B cell (primary cell): ENCODE measurements at regions not wholly inside any gene's neighbourhood (a gene's known extent, or its start where the extent isn't known, plus 50 kb on each side); places are given as distances from the start of the nearest gene placed in this dataset.

Experiments
- ATAC-seq: fragments of 200-7000 bp; cut with Tn5 transposase; one replicate; pipeline ENCODE4 v1.10.0; 2021; ENCODE audit warnings: low read depth, mild to moderate bottlenecking, moderate number of reproducible peaks, moderate library complexity
- CTCF ChIA-PET: fragments of 350-600 bp; sonication (Branson Sonifier 250); formaldehyde crosslinking; loops from one replicate; lab custom pipeline; 2021; ENCODE audit warnings: antibody characterized with exemption, inconsistent platforms; lab: Charles Lee
- POLR2A ChIA-PET: fragments of 350-600 bp; sonication (Branson Sonifier 250); formaldehyde crosslinking; loops from one replicate; lab custom pipeline; 2021; ENCODE audit warnings: antibody characterized with exemption; lab: Charles Lee
- DNase-seq: peaks from one replicate; pipeline ENCODE4 v3.0.0; 2013
- H2AFZ ChIP-seq: 2 replicates; pipeline ENCODE4 v1.6.1; 2012; ENCODE audit warnings: mild to moderate bottlenecking, low read depth, low read length; ENCODE audit not compliant: insufficient read depth, poor library complexity, severe bottlenecking
- H3K27ac ChIP-seq, 2 donors: 1 replicate in 1 of 2; 2 replicates in 1 of 2; pipeline ENCODE4 v1.5.1; 2012 to 2013; ENCODE audit warnings: low read length in 2 of 2, mild to moderate bottlenecking in 2 of 2, moderate library complexity in 1 of 2
- H3K27me3 ChIP-seq, 4 experiments: fragments of 200-600 bp in 1 of 4; sonication (generic) in 1 of 4; replicated peaks in 1 of 4; 1 replicate in 2 of 4; 2 replicates in 2 of 4; pipeline versions ENCODE4 v1.6.1 to v1.7.0; 2013 to 2016; ENCODE audit warnings: low read length in 3 of 4, mild to moderate bottlenecking in 2 of 4, mixed read lengths in 1 of 4, moderate library complexity in 1 of 4; ENCODE audit not compliant: insufficient read depth in 4 of 4, control insufficient read depth in 3 of 4; ENCODE audit errors: control extremely low read depth in 1 of 4
- H3K36me3 ChIP-seq, 2 experiments: replicated peaks in 1 of 2; 1 replicate in 1 of 2; 2 replicates in 1 of 2; pipeline versions ENCODE4 v1.6.1 to v1.7.1; 2013; ENCODE audit warnings: low read length in 1 of 2; ENCODE audit not compliant: insufficient read depth in 2 of 2, control insufficient read depth in 1 of 2; ENCODE audit errors: control extremely low read depth in 1 of 2, extremely low read depth in 1 of 2
- H3K4me1 ChIP-seq, 2 donors: fragments of 200-600 bp in 1 of 2; sonication (generic) in 1 of 2; 1 replicate in 1 of 2; 2 replicates in 1 of 2; pipeline versions ENCODE4 v1.5.1 to v1.6.1; 2013 to 2017; ENCODE audit warnings: low read length in 2 of 2; ENCODE audit not compliant: control insufficient read depth in 2 of 2, insufficient read depth in 2 of 2
- H3K4me2 ChIP-seq: replicated peaks from 2 replicates; pipeline ENCODE3; 2012; ENCODE audit warnings: mild to moderate bottlenecking, low read depth, low read length; ENCODE audit not compliant: poor library complexity, severe bottlenecking
- H3K4me3 ChIP-seq, 5 experiments: fragments of 200-600 bp in 1 of 5; sonication (generic) in 1 of 5; 1 replicate in 3 of 5; 2 replicates in 2 of 5; pipeline versions ENCODE4 v1.5.1 to v1.7.0; 2011 to 2016; ENCODE audit warnings: low read length in 4 of 5, mild to moderate bottlenecking in 4 of 5, low read depth in 2 of 5, control low read depth in 1 of 5, moderate library complexity in 1 of 5; ENCODE audit not compliant: insufficient read depth in 1 of 5; ENCODE audit errors: control extremely low read depth in 1 of 5, extremely low read depth in 1 of 5
- H3K79me2 ChIP-seq: fragments of 200-600 bp; sonication (generic); one replicate; pipeline ENCODE4 v1.6.0; 2016; ENCODE audit warnings: low read length; ENCODE audit not compliant: control insufficient read depth, insufficient read depth
- H3K9ac ChIP-seq: fragments of 200-600 bp; sonication (generic); 2 replicates; pipeline ENCODE4 v1.6.1; 2017; ENCODE audit warnings: mild to moderate bottlenecking, low read length, moderate library complexity
- H3K9me3 ChIP-seq, 3 donors: one replicate each; pipeline versions ENCODE4 v1.6.1 to v1.7.1; 2013; ENCODE audit warnings: low read length in 2 of 3; ENCODE audit not compliant: control insufficient read depth in 2 of 3, insufficient read depth in 1 of 3; ENCODE audit errors: control extremely low read depth in 1 of 3
- H4K20me1 ChIP-seq: 2 replicates; pipeline ENCODE4 v1.6.0; 2012; ENCODE audit warnings: mild to moderate bottlenecking, low read length; ENCODE audit not compliant: insufficient read depth, control insufficient read depth, poor library complexity, severe bottlenecking
- H3K27ac Mint-ChIP-seq: one replicate; pipeline ENCODE4 v1.8.0; 2021; ENCODE audit warnings: mixed read lengths
- H3K27me3 Mint-ChIP-seq: one replicate; pipeline ENCODE4 v1.8.0; 2021; ENCODE audit warnings: mixed read lengths
- H3K4me1 Mint-ChIP-seq: one replicate; pipeline ENCODE4 v1.8.0; 2021; ENCODE audit warnings: mixed read lengths
- H3K4me3 Mint-ChIP-seq: one replicate; pipeline ENCODE4 v1.8.0; 2021; ENCODE audit warnings: mixed read lengths
- H3K9me3 Mint-ChIP-seq: one replicate; pipeline ENCODE4 v1.8.0; 2022; ENCODE audit warnings: mixed read lengths; ENCODE audit not compliant: insufficient read depth
- CTCF ChIP-seq: fragments of 200-600 bp; IDR thresholded peaks from one replicate; pipeline ENCODE4 v1.8.0; 2022; ENCODE audit warnings: antibody characterized with exemption, mild to moderate bottlenecking
- EZH2 ChIP-seq: IDR thresholded peaks from 2 replicates; pipeline ENCODE4 v1.6.1; 2012; ENCODE audit warnings: borderline replicate concordance, low read depth, mild to moderate bottlenecking, moderate library complexity, low read length; ENCODE audit not compliant: insufficient read depth, poor library complexity, severe bottlenecking
- intact Hi-C: fragments of 100-400 bp; cut with micrococcal nuclease; formaldehyde crosslinking; loops from one replicate; pipeline ENCODE4 v1.10.0; 2022

- H3K4me3 ChIP-seq: no peak overlapping the region
- H3K4me1 ChIP-seq: no peaks in the 10 kb centered on the region
- Mint-ChIP-seq H3K27ac (no peak overlapping the region), H3K9me3 (peaks cover 3% of the 10 kb centered on the region), H3K27me3 (no peaks in the 10 kb centered on the region), H3K4me3 (no peak overlapping the region), H3K4me1 (no peaks in the 10 kb centered on the region)
- H2AFZ ChIP-seq: no peak overlapping the region
- no peaks in the 10 kb centered on the region for H3K9me3 ChIP-seq
- ChIA-PET POLR2A (no interaction called here), CTCF (no interaction called here)
- H3K4me2 ChIP-seq: no peak overlapping the region
- no peaks in the 10 kb centered on the region for H3K79me2 ChIP-seq
- ATAC-seq (no peak), DNase-seq (no peak)
- H4K20me1 ChIP-seq: no peaks in the 10 kb centered on the region
- H3K9ac ChIP-seq: no peak overlapping the region
- intact Hi-C loops: no loop called here
- no peaks in the 10 kb centered on the region for H3K36me3 ChIP-seq
- no peaks in the 10 kb centered on the region for H3K27me3 ChIP-seq
- TF ChIP-seq EZH2 (no peak), CTCF (no peak)
- H3K27ac ChIP-seq: no peak overlapping the region
Measured at GRCh38 chr2:72048881-72049477, 98.7 kb downstream of the CYP26B1 start.

- no peak overlapping the region for H3K27ac ChIP-seq
- Mint-ChIP-seq H3K27me3 (no peaks in the 10 kb centered on the region), H3K27ac (no peak overlapping the region), H3K4me3 (no peak overlapping the region), H3K4me1 (no peaks in the 10 kb centered on the region), H3K9me3 (peaks cover 3% of the 10 kb centered on the region)
- no peak for DNase-seq
- no peak overlapping the region for H2AFZ ChIP-seq
- POLR2A ChIA-PET: no interaction called here
- H3K9ac ChIP-seq: no peak overlapping the region
- no peaks in the 10 kb centered on the region for H3K4me1 ChIP-seq
- no peak for TF ChIP-seq CTCF
- no peak for TF ChIP-seq EZH2
- no peak overlapping the region for H3K4me3 ChIP-seq
- H3K36me3 ChIP-seq: no peaks in the 10 kb centered on the region
- ATAC-seq: no peak
- intact Hi-C loops: no loop called here
- CTCF ChIA-PET: no interaction called here
- peaks cover 0 to 14% (median 3%) of the 10 kb centered on the region in 3 donors for H3K9me3 ChIP-seq
- H3K79me2 ChIP-seq: no peaks in the 10 kb centered on the region
- no peak overlapping the region for H3K4me2 ChIP-seq
- no peaks in the 10 kb centered on the region for H3K27me3 ChIP-seq
- H4K20me1 ChIP-seq: no peaks in the 10 kb centered on the region
Measured at GRCh38 chr2:72043985-72044384, 103.7 kb downstream of the CYP26B1 start.
